GM10266 (cell line): ENCODE measurements at regions not wholly inside any gene's neighbourhood (a gene's known extent, or its start where the extent isn't known, plus 50 kb on each side); places are given as distances from the start of the nearest gene placed in this dataset.
A peak's percentile ranks its signal among the peaks of the same experiment; 100 is the strongest.

ENCODE experiments used
- DNase-seq: peaks from one replicate; pipeline ENCODE4 v3.0.0; 2012; ENCODE audit errors: extremely low spot score
- CTCF ChIP-seq: IDR thresholded peaks from 2 replicates; pipeline ENCODE4 v1.5.1; 2012; ENCODE audit warnings: mild to moderate bottlenecking, low read depth; ENCODE audit not compliant: control insufficient read depth, insufficient read depth; ENCODE audit errors: missing control alignments

GRCh38 chr10:10676972-10677371 lies 340.7 kb upstream of the CELF2 start:
- no peak for TF ChIP-seq CTCF
- DNase-seq: no peak

GRCh38 chr10:10677479-10677878 lies 340.2 kb upstream of the CELF2 start:
- peak; percentile 35 for TF ChIP-seq CTCF
- peak; percentile 33 for DNase-seq

GRCh38 chr10:10680496-10680895 lies 337.2 kb upstream of the CELF2 start:
- TF ChIP-seq CTCF: no peak
- DNase-seq: no peak

GRCh38 chr10:10684972-10685371 lies 332.7 kb upstream of the CELF2 start:
- TF ChIP-seq CTCF: no peak
- DNase-seq: no peak

- TF ChIP-seq CTCF: no peak
- DNase-seq: peak; percentile 24
Observed at GRCh38 chr10:10685566-10685965, 332.1 kb upstream of the CELF2 start.

- DNase-seq: no peak
- no peak for TF ChIP-seq CTCF
Observed at GRCh38 chr10:10687751-10688150, 329.9 kb upstream of the CELF2 start.

GRCh38 chr10:10699427-10699826 lies 318.2 kb upstream of the CELF2 start:
- no peak for DNase-seq
- TF ChIP-seq CTCF: no peak
